GM21619 (cell line): ENCODE measurements at regions not wholly inside any gene's neighbourhood (a gene's known extent, or its start where the extent isn't known, plus 50 kb on each side); places are given as distances from the start of the nearest gene placed in this dataset.

Experiments used
- ATAC-seq: cut with Tn5 transposase; IDR thresholded peaks from one replicate; pipeline ENCODE4 v1.9.1; 2021; ENCODE audit not compliant: unreplicated experiment

GRCh38 chr14:61226015-61226654 lies 55.0 kb downstream of the TMEM30B start:
- no peak for ATAC-seq

- ATAC-seq, result no peak
Measured at GRCh38 chr14:61225344-61225743, 55.8 kb downstream of the TMEM30B start.

GRCh38 chr14:61223552-61223951 lies 57.6 kb downstream of the TMEM30B start:
- no peak for ATAC-seq

- ATAC-seq, result no peak
Measured at GRCh38 chr14:61222388-61222787, 58.8 kb downstream of the TMEM30B start.

- no peak for ATAC-seq
Measured at GRCh38 chr14:61221906-61222305, 59.2 kb downstream of the TMEM30B start.

- no peak for ATAC-seq
Measured at GRCh38 chr14:61219673-61220072, 61.5 kb downstream of the TMEM30B start.

- ATAC-seq, result no peak
Measured at GRCh38 chr14:61219256-61219655, 61.9 kb downstream of the TMEM30B start.

- ATAC-seq, result no peak
Measured at GRCh38 chr14:61218767-61219166, 62.4 kb downstream of the TMEM30B start.

GRCh38 chr14:61218157-61218556 lies 63.0 kb downstream of the TMEM30B start:
- no peak for ATAC-seq

GRCh38 chr14:61217516-61217915 lies 63.6 kb downstream of the TMEM30B start:
- no peak for ATAC-seq

GRCh38 chr14:61215222-61216020 lies 65.7 kb downstream of the TMEM30B start:
- no peak for ATAC-seq

GRCh38 chr14:61213920-61214319 lies 67.2 kb downstream of the TMEM30B start:
- ATAC-seq, result no peak

- no peak for ATAC-seq
Measured at GRCh38 chr14:61213191-61213621, 67.9 kb downstream of the TMEM30B start.

- ATAC-seq, result no peak
Measured at GRCh38 chr14:61212546-61212945, 68.6 kb downstream of the TMEM30B start.

- no peak for ATAC-seq
Measured at GRCh38 chr14:61211476-61212255, 69.5 kb downstream of the TMEM30B start.

- no peak for ATAC-seq
Measured at GRCh38 chr14:61203081-61203753, 77.9 kb downstream of the TMEM30B start.

GRCh38 chr14:61202124-61202523 lies 79.0 kb downstream of the TMEM30B start:
- ATAC-seq, result no peak

- ATAC-seq, result no peak
Measured at GRCh38 chr14:61201171-61201570, 80.0 kb downstream of the TMEM30B start.

- no peak for ATAC-seq
Measured at GRCh38 chr14:61197416-61197815, 83.7 kb downstream of the TMEM30B start.

- no peak for ATAC-seq
Measured at GRCh38 chr14:61196792-61197191, 84.3 kb downstream of the TMEM30B start.

- no peak for ATAC-seq
Measured at GRCh38 chr14:61196034-61196433, 85.1 kb downstream of the TMEM30B start.
